ENCODE measurements at regions not wholly inside any gene's neighbourhood (a gene's known extent, or its start where the extent isn't known, plus 50 kb on each side); places are given as distances from the start of the nearest gene placed in this dataset.
A peak's percentile ranks its signal among the peaks of the same experiment; 100 is the strongest.

DNA sequence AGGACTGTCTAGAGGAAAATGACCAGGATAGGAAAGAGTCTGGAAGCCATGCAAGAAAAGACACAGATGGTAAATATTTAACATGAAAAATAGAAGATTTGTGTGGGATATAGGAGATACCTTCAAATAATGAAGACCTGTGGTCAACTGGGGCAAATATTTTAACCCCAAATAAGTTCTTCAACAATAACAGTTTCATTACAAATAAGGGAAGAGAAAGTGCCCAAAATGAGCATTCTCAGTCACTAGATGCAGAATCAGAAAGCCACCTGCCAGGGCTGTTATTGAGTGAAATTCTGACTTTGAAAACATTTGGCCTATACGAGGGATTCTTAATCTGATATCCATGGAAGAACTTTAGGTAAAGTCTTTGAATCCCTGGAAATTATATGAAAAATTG lies 231.2 kb upstream of the PLEKHG7 start:
- TF ChIP-seq EP300 (IDR thresholded peaks at IDR 0.05) = no peak
- H3K36me3 ChIP-seq = no peaks in the 10 kb centered on the region
- no peaks in the 10 kb centered on the region for H3K27me3 ChIP-seq
- H3K27ac ChIP-seq (replicated peaks in 1 of 4) = no peak overlapping the region
- H3K4me3 ChIP-seq = no peak overlapping the region
- DNase-seq (ENCODE audit: extremely low spot score) = no peak
- H3K4me1 ChIP-seq = peaks cover 6 to 31% (median 15%) of the 10 kb centered on the region in 4 donors
- 80% methylated on average over 1 of the region's 1 CpG for WGBS
- no peaks in the 10 kb centered on the region for H3K9me3 ChIP-seq
- intact Hi-C loops (cut with DNase I) = no loop called here

DNA sequence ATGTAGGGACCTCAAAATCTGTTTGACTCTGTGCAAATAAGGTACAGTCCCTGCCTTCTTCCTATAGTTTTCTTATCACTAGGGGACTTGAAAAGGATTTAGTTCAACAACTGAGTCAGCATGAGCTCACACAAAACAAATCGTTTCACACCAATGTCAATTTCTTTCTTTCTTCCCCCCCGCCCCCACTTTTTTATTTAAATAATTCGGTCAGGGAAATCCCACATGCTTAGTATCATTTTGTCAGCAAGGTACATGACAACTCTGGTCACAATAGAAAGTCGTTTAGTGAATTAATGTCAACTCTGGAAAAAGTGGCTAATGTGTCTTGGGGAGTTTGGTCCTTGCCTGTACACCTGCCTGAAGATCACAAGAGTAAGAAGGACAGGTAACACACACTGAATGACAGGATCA lies 232.2 kb upstream of the PLEKHG7 start:
- Histone ChIP-seq H3K27me3 (no peaks in the 10 kb centered on the region), H3K36me3 (no peaks in the 10 kb centered on the region), H3K4me3 (no peak overlapping the region), H3K27ac (replicated peaks in 1 of 4) (no peak overlapping the region), H3K4me1 (peaks cover 6 to 40% (median 24%) of the 10 kb centered on the region in 4 donors), H3K9me3 (no peaks in the 10 kb centered on the region)
- intact Hi-C loops (cut with DNase I) = no loop called here
- TF ChIP-seq EP300 (IDR thresholded peaks at IDR 0.05) = no peak
- DNase-seq (ENCODE audit: extremely low spot score) = no peak
- 76% methylated on average over 4 of the region's 4 CpGs for WGBS

DNA sequence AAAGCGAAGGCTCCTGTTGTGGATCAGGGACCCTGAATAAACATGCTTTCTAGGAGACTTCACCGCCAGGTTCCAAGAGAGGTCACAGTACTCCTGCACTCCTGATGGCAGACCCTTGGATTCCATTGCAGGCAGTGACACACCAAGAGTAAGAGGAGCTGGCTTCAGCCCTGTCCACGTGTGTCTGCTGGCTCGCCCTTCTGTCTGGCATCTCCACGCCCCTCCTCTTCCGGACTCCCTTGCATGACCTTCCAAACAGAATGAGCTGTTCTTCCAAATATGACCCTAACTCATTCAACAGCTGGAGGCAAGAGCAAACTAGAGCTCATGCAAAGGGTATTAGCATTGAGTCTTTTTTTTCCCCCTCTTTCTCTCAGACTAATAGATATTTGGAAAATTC lies 233.0 kb upstream of the PLEKHG7 start:
- WGBS = 61% methylated on average over 6 of the region's 6 CpGs
- intact Hi-C loops (cut with DNase I) = no loop called here

DNA sequence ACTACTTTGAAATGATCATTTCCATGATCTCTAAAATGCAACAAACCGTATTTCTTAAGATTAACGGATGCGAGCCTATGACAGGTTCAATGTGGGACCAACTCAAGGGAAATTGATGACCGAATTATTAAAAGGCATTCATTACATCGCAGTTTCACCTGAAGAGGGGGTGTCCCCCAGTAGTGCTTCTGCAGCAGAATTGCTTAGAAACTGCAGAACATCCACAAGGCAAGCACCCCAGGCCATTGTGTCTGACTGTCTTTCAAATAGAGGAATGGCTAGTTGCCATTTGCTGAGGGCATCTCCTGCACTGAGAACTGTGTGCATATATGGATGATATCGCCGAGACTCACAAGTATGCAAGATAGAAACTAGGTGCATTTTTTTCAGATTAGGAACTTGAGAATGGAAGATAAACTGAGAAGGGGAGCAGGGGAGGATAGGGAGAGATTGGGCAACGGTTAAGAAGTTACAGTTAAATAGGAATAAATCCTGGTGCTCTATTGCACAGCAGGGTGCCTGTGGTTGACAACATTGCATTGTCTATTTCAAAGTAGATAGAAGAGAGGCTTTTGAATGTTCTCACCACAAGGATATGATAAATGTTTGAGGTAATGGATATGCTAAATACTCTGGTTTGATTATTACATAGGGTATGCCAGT lies 234.3 kb upstream of the PLEKHG7 start:
- TF ChIP-seq POLR2A (IDR thresholded peaks at IDR 0.05; ENCODE audit: low read depth) (no peak), POLR2AphosphoS5 (IDR thresholded peaks at IDR 0.05) (no peak)
- Histone ChIP-seq H3K36me3 (no peaks in the 10 kb centered on the region), H3K27ac (replicated peaks in 1 of 4) (no peak overlapping the region), H3K4me1 (peaks cover 6 to 50% (median 40%) of the 10 kb centered on the region in 4 donors), H3K4me3 (no peak overlapping the region), H3K9me3 (no peaks in the 10 kb centered on the region), H3K27me3 (no peaks in the 10 kb centered on the region)
- WGBS = 90% methylated on average over 8 of the region's 8 CpGs
- DNase-seq (ENCODE audit: extremely low spot score) = no peak
- intact Hi-C loops (cut with DNase I) = no loop called here

More for the DNA sequence above, 233.0 kb upstream of the PLEKHG7 start:
- Histone ChIP-seq H3K27ac (replicated peaks in 1 of 4) (no peak overlapping the region), H3K9me3 (no peaks in the 10 kb centered on the region), H3K36me3 (no peaks in the 10 kb centered on the region), H3K4me3 (no peak overlapping the region), H3K4me1 (peaks cover 6 to 48% (median 32%) of the 10 kb centered on the region in 4 donors), H3K27me3 (no peaks in the 10 kb centered on the region)
- no peak for DNase-seq (ENCODE audit: extremely low spot score)
- no peak for TF ChIP-seq EP300 (IDR thresholded peaks at IDR 0.05)
- TF ChIP-seq POLR2A (IDR thresholded peaks at IDR 0.05; ENCODE audit: low read depth) = no peak
- TF ChIP-seq CTCF (IDR thresholded peaks at IDR 0.05) = no peak
- TF ChIP-seq POLR2AphosphoS5 (IDR thresholded peaks at IDR 0.05) = peak in 1 of 2 donors; percentile 25

DNA sequence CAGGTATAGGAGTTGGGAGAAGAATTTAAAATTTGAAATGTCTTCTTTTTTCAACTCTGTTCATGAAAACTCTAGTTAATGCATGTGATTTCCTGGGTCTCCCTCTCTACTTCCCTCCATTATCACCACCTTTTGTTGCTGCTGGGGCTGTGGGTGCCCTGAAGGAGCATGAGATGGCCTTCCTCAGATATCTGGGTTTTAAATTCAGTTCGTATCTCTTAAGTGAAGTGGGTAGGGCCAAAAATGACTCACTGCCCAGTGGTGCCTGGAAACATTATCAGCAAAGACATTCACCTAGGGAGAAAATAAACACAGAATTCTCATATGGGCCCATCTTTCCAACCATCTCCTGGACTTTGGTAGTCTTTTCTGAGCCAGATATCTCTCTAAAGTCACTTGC lies 234.9 kb upstream of the PLEKHG7 start:
- H3K27me3 ChIP-seq = no peaks in the 10 kb centered on the region
- H3K27ac ChIP-seq (replicated peaks in 1 of 4) = no peak overlapping the region
- WGBS = 57% methylated on average over 1 of the region's 1 CpG
- no peak overlapping the region for H3K4me3 ChIP-seq
- TF ChIP-seq CTCF (IDR thresholded peaks at IDR 0.05) (no peak), POLR2A (IDR thresholded peaks at IDR 0.05; ENCODE audit: low read depth) (no peak), EP300 (IDR thresholded peaks at IDR 0.05) (no peak), POLR2AphosphoS5 (IDR thresholded peaks at IDR 0.05) (no peak)
- intact Hi-C loops (cut with DNase I) = no loop called here
- no peak for DNase-seq (ENCODE audit: extremely low spot score)
- H3K36me3 ChIP-seq = no peaks in the 10 kb centered on the region
- no peaks in the 10 kb centered on the region for H3K9me3 ChIP-seq
- H3K4me1 ChIP-seq = peaks cover 6 to 50% (median 40%) of the 10 kb centered on the region in 4 donors

DNA sequence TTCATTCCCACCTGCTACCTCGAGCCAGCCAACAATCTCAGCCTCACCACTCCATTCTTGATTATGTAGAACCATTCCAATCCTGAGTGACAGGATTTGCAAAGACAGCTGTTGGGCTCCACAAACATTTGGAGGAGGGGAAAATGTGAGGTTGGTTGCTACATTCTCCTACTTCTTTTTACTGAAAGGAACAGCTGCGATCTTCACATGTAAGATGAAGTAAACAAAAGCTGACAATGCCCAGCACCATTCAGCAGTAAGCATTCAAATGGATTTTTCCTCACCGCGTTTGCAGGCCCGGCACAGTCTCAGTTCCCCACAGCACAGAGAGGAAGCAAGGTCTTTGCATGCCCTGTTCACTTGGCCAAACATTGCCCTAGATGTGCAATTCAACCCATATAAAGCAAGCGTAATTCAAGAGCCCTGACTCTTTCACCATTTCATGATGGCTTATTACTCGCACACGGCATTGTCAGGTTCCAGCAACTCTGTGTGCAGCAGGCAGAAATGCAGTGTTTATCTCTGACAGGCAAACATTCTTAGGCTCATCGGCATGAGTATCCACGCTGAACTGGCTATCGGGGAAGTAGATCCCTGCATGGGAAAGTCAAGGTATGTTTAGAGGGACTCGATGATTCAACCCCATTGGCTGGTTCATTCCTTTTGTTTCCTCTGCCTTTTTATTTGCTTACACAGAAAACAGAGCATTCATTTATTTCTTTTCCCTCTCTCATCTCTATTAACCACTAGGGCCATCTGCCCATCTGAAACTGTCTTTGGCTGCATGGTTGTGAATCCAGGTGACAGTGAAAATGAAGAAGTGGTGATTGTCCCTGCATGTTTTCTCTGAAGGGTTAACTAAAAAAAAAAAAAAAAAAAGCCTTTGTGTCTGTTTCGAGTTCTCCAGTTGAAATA lies 236.1 kb upstream of the PLEKHG7 start:
- Histone ChIP-seq H3K4me3 (no peak overlapping the region), H3K36me3 (no peaks in the 10 kb centered on the region), H3K9me3 (no peaks in the 10 kb centered on the region), H3K27ac (replicated peaks in 1 of 4) (peak overlapping the region in 3 of 4 donors; percentile 11 to 40 (median 38)), H3K27me3 (no peaks in the 10 kb centered on the region), H3K4me1 (peaks cover 6 to 50% (median 42%) of the 10 kb centered on the region in 4 donors)
- TF ChIP-seq POLR2AphosphoS5 (IDR thresholded peaks at IDR 0.05) (no peak), POLR2A (IDR thresholded peaks at IDR 0.05; ENCODE audit: low read depth) (no peak), CTCF (IDR thresholded peaks at IDR 0.05) (no peak), EP300 (IDR thresholded peaks at IDR 0.05) (no peak)
- intact Hi-C loops (cut with DNase I) = no loop called here
- no peak for DNase-seq (ENCODE audit: extremely low spot score)
- 61% methylated on average over 13 of the region's 13 CpGs for WGBS
